Hematopoietic multipotent progenitor cell (in vitro differentiated cells): ENCODE measurements at regions not wholly inside any gene's neighbourhood (a gene's known extent, or its start where the extent isn't known, plus 50 kb on each side); places are given as distances from the start of the nearest gene placed in this dataset.

Source experiments
- DNase-seq, 3 donors: peaks; one replicate each; pipeline ENCODE4 v3.0.0-alpha.2; 2011 to 2015; ENCODE audit warnings: low read depth in 2 of 3, low spot score in 2 of 3

- DNase-seq = no peak
These were observed 233.4 kb upstream of the NLRP1 start for GRCh38 chr17:5817475-5818395.

GRCh38 chr17:5819396-5819795 is 235.1 kb upstream of the NLRP1 start:
- DNase-seq = no peak

- no peak for DNase-seq
These were observed 235.8 kb upstream of the NLRP1 start for GRCh38 chr17:5819921-5820685.

- no peak for DNase-seq
These were observed 236.6 kb upstream of the NLRP1 start for GRCh38 chr17:5820721-5821456.

- DNase-seq = no peak
These were observed 237.5 kb upstream of the NLRP1 start for GRCh38 chr17:5821803-5822202.

GRCh38 chr17:5822281-5823060 is 238.2 kb upstream of the NLRP1 start:
- DNase-seq = no peak

GRCh38 chr17:5823219-5823618 is 238.9 kb upstream of the NLRP1 start:
- DNase-seq = no peak

- no peak for DNase-seq
These were observed 241.5 kb upstream of the NLRP1 start for GRCh38 chr17:5825717-5826330.

- DNase-seq = no peak
These were observed 242.1 kb upstream of the NLRP1 start for GRCh38 chr17:5826384-5826783.

GRCh38 chr17:5830921-5831320 is 239.3 kb upstream of the WSCD1 start:
- no peak for DNase-seq

- no peak for DNase-seq
These were observed 237.3 kb upstream of the WSCD1 start for GRCh38 chr17:5832886-5833285.

GRCh38 chr17:5837055-5837491 is 233.1 kb upstream of the WSCD1 start:
- no peak for DNase-seq

GRCh38 chr17:5838661-5839300 is 231.4 kb upstream of the WSCD1 start:
- DNase-seq = no peak

GRCh38 chr17:5840811-5841446 is 229.2 kb upstream of the WSCD1 start:
- no peak for DNase-seq

GRCh38 chr17:5841862-5842261 is 228.3 kb upstream of the WSCD1 start:
- DNase-seq = no peak

- DNase-seq = no peak
These were observed 226.7 kb upstream of the WSCD1 start for GRCh38 chr17:5843366-5844026.

GRCh38 chr17:5846001-5846400 is 224.2 kb upstream of the WSCD1 start:
- no peak for DNase-seq

GRCh38 chr17:5854871-5855554 is 215.2 kb upstream of the WSCD1 start:
- DNase-seq = no peak
